Choroid plexus epithelial cell (primary cell): ENCODE measurements at regions not wholly inside any gene's neighbourhood (a gene's known extent, or its start where the extent isn't known, plus 50 kb on each side); places are given as distances from the start of the nearest gene placed in this dataset.

Experiments
- DNase-seq: peaks from one replicate; pipeline ENCODE4 v3.0.0-alpha.2; 2010; ENCODE audit warnings: low read depth
- H3K4me3 ChIP-seq: 2 replicates; pipeline ENCODE4 v1.5.1; 2011; ENCODE audit warnings: low read depth, mild to moderate bottlenecking, control low read depth, low read length, moderate library complexity
- CTCF ChIP-seq: conservative IDR thresholded peaks from 2 replicates; pipeline ENCODE4 v1.5.1; 2011; ENCODE audit warnings: low read depth, mild to moderate bottlenecking, control low read depth, inconsistent platforms, low read length, moderate library complexity

DNA sequence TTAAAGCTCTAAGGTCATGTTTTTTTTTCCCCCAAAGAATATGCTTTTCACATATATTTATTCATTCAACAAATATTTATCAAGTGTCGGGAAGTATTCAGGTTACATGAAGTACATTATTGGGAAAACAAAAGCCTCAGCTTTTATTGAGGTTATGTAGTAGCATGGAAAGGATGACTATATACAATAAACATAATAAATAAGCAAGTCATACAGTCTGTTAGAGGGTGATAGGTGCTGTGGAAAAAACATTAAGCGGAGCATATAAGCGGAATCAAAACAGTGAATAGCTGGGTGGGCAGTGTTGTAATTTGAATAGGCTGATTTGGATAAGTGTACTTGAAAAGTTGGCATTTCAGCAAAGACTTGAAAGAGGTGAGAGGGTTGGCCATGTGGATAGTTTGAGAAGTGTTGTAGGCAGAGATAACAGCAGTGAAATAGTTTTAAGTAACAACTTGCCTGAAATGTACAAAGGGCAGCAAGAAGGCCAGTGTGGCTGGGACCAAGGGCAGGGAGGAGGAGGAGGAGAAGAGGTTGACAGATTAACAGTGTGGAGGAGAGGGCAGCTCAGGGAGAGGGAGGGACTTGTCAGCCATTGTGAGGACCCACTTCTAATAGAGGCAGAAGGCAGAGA lies 558.7 kb downstream of the SPRY1 start:
- TF ChIP-seq CTCF, result no peak
- no peak for DNase-seq
- no peak overlapping the region for H3K4me3 ChIP-seq

- no peak overlapping the region for H3K4me3 ChIP-seq
- DNase-seq, result no peak
- TF ChIP-seq CTCF, result no peak
These were observed 559.6 kb downstream of the SPRY1 start for GRCh38 chr4:123956204-123956603.

- no peak overlapping the region for H3K4me3 ChIP-seq
- DNase-seq, result no peak
- TF ChIP-seq CTCF, result no peak
These were observed 570.6 kb downstream of the SPRY1 start for GRCh38 chr4:123966990-123967769.

DNA sequence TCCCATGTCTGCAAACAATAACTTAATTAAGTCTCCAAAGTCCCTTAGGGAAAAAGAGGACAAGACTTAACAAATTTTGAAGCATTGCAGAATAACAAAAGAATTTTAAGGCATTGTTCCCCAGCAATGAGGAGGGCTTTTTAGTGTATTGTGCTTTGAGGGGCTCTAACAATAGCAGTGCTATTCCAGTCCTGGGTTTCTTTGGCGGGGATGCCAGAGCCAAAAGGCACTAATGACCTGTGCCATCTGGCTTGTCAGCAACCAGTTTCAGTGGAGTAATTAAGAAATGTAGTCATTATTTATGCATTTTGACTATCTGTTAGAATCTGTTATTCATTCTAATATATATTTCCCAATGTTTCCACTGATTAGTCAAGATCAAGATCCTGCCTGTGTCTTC lies 575.4 kb downstream of the SPRY1 start:
- DNase-seq, result no peak
- no peak for TF ChIP-seq CTCF
- no peak overlapping the region for H3K4me3 ChIP-seq

GRCh38 chr4:123974386-123975149 lies 578.0 kb downstream of the SPRY1 start:
- TF ChIP-seq CTCF, result no peak
- H3K4me3 ChIP-seq, result no peak overlapping the region
- no peak for DNase-seq

GRCh38 chr4:123976285-123976684 lies 579.7 kb downstream of the SPRY1 start:
- DNase-seq, result peak; percentile 46
- H3K4me3 ChIP-seq, result no peak overlapping the region
- TF ChIP-seq CTCF, result no peak
